ENCODE measurements at regions not wholly inside any gene's neighbourhood (a gene's known extent, or its start where the extent isn't known, plus 50 kb on each side); places are given as distances from the start of the nearest gene placed in this dataset.

DNA sequence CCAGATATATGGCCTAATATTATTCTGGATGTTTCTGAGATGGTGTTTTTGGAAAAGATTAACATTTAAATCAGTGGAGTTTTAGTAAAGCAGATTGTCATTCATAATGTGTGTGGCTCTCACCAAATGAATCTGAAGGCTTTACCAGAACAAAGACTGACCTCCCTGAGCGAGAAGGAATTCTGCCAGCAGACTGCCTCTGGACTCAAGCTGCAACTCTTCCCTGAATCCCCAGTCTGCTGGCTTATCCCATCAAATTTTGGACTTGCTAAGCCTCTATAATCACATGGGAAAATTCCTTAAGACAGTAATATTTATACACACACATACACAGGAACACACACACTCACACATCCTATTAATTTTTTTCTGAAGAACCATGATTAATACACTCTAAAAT lies 102.3 kb downstream of the FAM174B start:
- TF ChIP-seq, protein P1, sequence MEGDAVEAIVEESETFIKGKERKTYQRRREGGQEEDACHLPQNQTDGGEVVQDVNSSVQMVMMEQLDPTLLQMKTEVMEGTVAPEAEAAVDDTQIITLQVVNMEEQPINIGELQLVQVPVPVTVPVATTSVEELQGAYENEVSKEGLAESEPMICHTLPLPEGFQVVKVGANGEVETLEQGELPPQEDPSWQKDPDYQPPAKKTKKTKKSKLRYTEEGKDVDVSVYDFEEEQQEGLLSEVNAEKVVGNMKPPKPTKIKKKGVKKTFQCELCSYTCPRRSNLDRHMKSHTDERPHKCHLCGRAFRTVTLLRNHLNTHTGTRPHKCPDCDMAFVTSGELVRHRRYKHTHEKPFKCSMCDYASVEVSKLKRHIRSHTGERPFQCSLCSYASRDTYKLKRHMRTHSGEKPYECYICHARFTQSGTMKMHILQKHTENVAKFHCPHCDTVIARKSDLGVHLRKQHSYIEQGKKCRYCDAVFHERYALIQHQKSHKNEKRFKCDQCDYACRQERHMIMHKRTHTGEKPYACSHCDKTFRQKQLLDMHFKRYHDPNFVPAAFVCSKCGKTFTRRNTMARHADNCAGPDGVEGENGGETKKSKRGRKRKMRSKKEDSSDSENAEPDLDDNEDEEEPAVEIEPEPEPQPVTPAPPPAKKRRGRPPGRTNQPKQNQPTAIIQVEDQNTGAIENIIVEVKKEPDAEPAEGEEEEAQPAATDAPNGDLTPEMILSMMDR (conservative IDR thresholded peaks at IDR 0.05 in 1 of 2, IDR thresholded peaks at IDR 0.05 in 1 of 2; ENCODE audit: low read depth in 1 of 2, low read length in 2 of 2): no peak
- TF ChIP-seq EZH2 (IDR thresholded peaks at IDR 0.05; ENCODE audit: low read length, missing control alignments): no peak
